ENCODE measurements at regions not wholly inside any gene's neighbourhood (a gene's known extent, or its start where the extent isn't known, plus 50 kb on each side); places are given as distances from the start of the nearest gene placed in this dataset.
"Not testable (repeated sequence)": the region's sequence is repeated elsewhere in the genome, so short reads cannot be mapped to it uniquely, and the experiment has no call there.

DNA sequence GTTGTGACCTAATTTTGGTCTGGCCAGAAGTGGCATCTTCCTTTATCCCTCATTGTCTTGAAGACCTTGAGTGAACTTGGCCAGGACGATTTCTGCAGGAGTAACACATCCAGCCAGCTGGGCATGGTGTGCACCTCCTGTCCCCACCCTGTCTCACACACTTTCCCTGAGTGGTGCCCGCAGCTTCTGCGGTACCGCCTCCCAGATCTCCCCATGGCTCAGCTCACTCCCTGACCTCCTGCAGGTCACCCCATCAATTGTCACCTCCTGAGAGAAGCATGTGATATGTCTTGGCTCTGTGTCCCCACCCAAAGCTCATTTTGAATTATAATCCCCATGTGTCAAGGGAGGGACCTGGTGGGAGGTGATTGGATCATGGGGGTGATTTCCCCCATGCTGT is 50.2 kb upstream of the TP53I11 start:
- no peak for DNase-seq

DNA sequence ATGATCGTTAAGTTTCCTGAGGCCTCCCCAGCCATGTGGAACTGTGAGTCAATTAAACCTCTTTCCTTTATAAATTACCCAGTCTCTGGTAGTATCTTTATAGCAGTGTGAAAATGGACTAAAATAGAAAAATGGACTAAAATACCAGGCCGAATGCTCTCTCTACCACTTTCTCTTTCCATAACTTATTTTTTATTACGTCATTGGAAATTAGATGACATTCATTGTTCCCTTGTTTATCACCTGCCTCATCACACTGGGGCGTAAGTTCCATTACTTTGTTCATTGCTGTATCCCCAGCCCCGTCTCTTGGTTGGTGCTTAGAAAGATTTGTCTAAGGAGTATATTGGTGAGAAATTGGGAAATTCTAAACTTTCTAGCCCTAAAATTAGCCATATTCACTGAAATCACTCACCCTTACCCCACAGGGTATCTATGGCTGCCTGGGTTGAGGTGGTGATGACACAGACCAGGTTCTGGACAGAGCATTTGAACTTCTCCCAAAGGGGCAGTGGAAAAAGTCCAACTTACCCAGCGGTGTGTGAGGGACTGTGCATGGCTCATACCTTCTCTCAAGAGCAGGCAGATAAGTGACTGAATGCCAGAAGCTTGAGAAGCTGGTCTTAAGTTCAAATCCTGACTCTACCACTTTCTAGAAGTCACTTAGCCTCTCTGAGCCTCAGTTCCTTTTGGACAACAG is 50.9 kb upstream of the TP53I11 start:
- no peak for DNase-seq

DNA sequence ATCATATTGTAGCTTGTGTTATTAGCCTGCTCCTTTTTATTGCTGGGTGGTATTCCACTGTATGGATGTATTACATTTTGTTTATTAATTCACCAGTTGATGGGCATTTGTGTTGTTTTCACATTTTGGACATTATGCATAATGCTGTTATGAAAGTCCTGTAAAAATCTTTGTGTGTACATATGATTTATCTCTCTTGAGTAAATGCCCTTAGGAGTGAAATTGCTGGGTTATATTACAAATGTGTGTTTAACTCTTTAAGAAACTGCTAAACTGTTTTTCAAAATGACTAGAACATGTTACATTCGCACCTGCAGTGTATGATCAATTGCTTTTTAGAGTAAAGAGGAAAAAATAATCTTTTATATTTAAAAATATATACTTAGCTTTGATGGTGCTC is 54.4 kb upstream of the TP53I11 start:
- no peak for DNase-seq

DNA sequence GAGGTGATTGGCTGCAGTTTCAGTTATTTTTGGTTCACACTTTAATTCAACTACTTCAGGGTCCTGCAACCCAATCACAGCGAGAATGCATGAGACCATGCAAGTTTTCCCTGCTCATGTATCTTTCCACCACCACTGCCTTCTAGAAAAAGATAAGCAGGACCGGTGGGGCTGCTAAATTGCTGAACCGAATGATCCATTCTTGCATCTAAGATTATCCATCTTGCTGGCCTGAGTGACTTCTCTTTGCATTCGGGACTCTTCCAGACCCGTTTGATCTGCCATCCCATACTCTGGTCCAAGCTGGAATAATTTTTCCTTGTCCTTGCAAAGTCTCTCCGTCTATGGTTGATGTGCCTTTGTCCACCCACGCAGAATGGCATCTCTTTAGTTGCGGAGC is 56.3 kb upstream of the TP53I11 start:
- DNase-seq = no peak

DNA sequence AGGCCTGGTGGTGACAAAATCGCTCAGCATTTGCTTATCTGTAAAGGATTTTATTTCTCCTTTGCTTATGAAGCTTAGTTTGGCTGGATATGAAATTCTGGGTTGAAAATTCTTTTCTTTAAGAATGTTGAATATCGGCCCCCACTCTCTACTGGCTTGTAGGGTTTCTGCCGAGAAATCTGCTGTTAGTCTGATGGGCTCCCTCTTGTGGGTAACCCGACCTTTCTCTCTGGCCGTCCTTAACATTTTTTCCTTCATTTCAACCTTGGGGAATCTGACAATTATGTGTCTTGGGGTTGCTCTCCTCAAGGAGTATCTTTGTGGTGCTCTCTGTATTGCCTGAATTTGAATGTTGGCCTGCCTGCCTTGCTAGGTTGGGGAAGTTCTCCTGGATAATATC is 65.3 kb upstream of the TP53I11 start:
- DNase-seq = not testable (repeated sequence)

DNA sequence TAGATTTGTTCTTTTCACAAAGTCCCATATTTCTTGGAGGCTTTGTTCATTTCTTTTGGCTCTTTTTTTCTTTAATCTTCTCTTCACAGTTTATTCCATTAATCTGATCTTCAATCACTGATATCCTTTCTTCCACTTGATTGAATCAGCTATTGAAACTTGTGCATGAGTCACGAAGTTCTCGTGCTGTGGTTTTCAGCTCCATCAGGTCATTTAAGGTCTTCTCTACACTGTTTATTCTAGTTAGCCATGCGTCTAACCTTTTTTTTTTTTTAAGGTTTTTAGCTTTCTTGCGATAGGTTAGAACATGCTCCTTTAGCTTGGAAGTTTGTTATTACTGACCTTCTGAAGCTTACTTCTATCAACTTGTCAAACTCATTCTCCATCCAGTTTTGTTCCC is 65.8 kb upstream of the TP53I11 start:
- DNase-seq = not testable (repeated sequence)

DNA sequence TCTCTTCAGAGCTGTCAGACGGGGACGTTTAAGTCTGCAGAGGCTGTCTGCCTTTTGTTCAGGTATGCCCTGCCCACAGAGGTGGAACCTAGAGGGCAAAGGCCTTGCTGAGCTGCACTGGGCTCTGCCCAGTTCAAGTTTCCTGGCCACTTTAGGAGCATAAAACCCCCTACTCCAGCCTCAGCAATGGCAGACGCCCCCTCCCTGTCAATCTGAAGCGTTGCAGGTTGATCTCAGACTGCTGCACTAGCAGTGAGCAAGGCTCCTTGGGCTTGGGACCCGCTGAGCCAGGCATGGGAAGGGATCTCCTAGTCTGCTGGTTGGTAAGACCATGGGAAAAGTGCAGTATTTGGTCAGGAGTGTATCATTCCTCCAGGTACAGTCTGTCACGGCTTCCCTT is 66.6 kb upstream of the TP53I11 start:
- DNase-seq = no peak

- DNase-seq = no peak
These were observed 70.3 kb upstream of the TP53I11 start for GRCh38 chr11:45021001-45021400.

DNA sequence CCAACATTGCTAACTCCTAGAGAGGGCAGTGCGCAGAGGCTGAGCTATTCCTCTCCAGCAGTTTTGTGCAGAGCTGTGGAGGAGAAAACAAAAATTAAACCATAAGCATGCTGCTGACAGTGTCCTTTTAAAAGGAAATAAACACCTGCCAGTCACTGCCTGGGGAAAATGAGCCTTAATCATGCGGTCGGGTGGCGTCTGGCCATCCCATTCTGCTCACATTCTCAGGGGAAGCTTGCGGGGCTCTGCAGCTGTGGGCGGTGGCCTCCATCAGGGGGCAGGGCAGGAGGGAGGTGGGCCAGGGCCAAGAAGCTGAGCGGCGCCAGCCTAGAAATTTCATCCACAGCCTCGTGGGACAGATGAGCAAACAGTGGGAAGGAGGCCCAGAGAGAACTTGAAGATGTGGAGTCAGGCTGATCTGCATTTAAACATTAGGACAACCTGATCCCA is 71.0 kb upstream of the TP53I11 start:
- DNase-seq = no peak

- DNase-seq = no peak
These were observed 71.8 kb upstream of the TP53I11 start for GRCh38 chr11:45022294-45023064.

- no peak for DNase-seq
These were observed 72.3 kb upstream of the TP53I11 start for GRCh38 chr11:45023065-45023365.

DNA sequence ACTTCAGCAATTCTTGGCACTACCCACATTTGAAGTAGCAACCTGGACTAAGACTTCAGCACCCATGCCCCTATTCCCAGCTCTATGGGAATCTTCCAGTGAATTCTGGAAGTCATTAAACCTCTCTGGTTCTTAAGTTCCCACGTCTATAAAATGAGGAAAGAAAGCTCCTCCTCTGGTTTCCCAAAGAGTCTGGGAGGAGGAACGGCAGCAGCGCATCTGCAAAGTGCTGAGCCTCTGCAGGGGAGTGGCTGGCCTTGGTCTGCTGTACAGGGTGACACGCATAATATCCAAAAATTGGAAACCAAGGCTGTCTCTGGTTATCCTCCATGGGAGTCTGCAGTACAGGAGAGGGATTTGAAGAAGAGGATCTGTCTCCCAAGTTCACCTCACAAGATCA is 73.6 kb upstream of the TP53I11 start:
- no peak for DNase-seq

- no peak for DNase-seq
These were observed 74.3 kb upstream of the TP53I11 start for GRCh38 chr11:45024846-45025588.

- no peak for DNase-seq
These were observed 75.2 kb upstream of the TP53I11 start for GRCh38 chr11:45025716-45026492.

- DNase-seq = no peak
These were observed 76.2 kb upstream of the TP53I11 start for GRCh38 chr11:45026835-45027234.

DNA sequence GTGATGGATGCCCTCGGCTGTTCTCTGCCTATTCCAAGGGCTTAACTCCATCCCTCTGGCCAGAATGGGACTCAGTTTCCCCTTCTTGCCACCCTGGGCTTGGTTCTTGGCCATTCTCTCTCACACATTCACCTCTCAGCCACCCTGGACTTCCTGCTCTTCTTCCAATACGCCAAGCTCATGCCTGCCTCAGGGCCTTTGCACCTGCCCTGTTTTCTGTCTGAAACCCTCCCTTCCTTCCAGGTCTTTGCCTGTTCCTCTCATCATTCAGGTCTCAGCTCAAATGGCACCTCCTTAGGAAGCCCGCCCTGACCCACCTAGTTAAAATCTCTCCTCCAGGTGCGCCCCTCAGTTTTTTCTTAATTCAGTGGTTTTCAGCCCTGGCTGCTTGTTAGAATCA is 76.6 kb upstream of the TP53I11 start:
- no peak for DNase-seq

DNA sequence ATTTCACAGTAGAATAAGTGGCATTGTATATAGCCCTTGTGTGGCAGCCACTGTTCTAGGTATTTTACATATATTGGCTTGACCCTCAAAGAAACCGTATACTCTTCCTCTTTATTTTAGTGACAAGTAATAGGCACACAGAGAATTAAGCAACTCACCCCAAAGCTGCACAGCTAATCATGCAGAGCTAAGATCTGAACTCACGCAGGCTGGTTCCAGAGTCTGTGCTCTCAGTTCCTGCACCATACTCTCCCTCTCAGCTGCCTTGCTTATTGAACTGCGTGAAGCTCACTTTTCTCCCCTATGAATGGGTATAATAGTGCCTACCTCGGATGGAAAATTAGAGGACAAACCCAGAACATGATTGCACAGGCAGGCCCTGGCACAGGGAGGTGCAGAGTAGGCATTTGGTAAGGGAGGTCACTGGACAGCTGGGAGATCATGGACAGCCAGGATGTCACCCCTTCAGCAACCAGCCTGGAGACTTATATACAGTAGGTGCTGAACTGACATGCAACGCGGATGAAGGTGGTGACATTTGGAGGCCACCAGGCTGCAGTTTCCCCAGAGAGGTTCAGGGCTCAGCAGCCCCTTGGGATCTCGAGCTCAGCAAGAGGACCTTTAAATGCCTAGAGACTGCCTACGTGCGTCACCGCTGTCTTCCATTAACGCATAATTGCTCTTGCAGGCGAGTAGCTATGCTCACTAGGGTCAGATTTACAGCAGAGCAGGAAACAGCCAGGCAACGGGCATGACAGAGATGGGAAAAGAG is 78.4 kb upstream of the TP53I11 start:
- no peak for DNase-seq

GRCh38 chr11:45030778-45031177 is 80.1 kb upstream of the TP53I11 start:
- DNase-seq = no peak

GRCh38 chr11:45031912-45032519 is 81.3 kb upstream of the TP53I11 start:
- DNase-seq = no peak

GRCh38 chr11:45035413-45035812 is 84.7 kb upstream of the TP53I11 start:
- DNase-seq = no peak

GRCh38 chr11:45036010-45036409 is 85.3 kb upstream of the TP53I11 start:
- no peak for DNase-seq

- no peak for DNase-seq
These were observed 86.0 kb upstream of the TP53I11 start for GRCh38 chr11:45036733-45037132.
